Right lobe of liver (tissue), 6 donors: ENCODE measurements at regions not wholly inside any gene's neighbourhood (a gene's known extent, or its start where the extent isn't known, plus 50 kb on each side); places are given as distances from the start of the nearest gene placed in this dataset.
"Not testable (repeated sequence)": the region's sequence is repeated elsewhere in the genome, so short reads cannot be mapped to it uniquely, and the experiment has no call there.

Experiments used
- ATAC-seq, 4 donors: fragments of 200-7000 bp; cut with Tn5 transposase; one replicate each; pipeline ENCODE4 v1.9.1; 2020; ENCODE audit warnings: mild to moderate bottlenecking in 4 of 4, moderate library complexity in 4 of 4
- DNase-seq, 3 donors: peaks; one replicate each; pipeline ENCODE4 v3.0.0-alpha.2; 2020
- H3K27ac ChIP-seq, 3 donors: fragments of 200-600 bp; one replicate each; pipeline ENCODE4 v1.8.0; 2022
- H3K27me3 ChIP-seq, 2 donors: fragments of 200-600 bp; one replicate each; pipeline ENCODE4 v1.8.0; 2022
- H3K36me3 ChIP-seq, 4 donors: fragments of 200-600 bp; sonication (generic) in 1 of 4; one replicate each; pipeline versions ENCODE4 v1.5.1 to v1.8.0; 2017 to 2022; ENCODE audit warnings: control low read depth in 1 of 4
- H3K4me1 ChIP-seq, 4 donors: fragments of 200-600 bp; sonication (generic) in 1 of 4; one replicate each; pipeline versions ENCODE4 v1.5.1 to v1.8.0; 2017 to 2022; ENCODE audit warnings: control low read depth in 1 of 4
- H3K4me3 ChIP-seq, 3 donors: fragments of 200-600 bp; one replicate each; pipeline ENCODE4 v1.8.0; 2022
- H3K9me3 ChIP-seq, 4 donors: fragments of 200-600 bp; sonication (generic) in 1 of 4; one replicate each; pipeline versions ENCODE4 v1.5.1 to v1.8.0; 2017 to 2022; ENCODE audit warnings: control low read depth in 1 of 4
- CTCF ChIP-seq, 4 donors: fragments of 200-600 bp in 3 of 4; fragments of 450-650 bp in 1 of 4; IDR thresholded peaks; one replicate each; pipeline versions ENCODE4 v1.5.1 to v1.8.0; 2016 to 2022; ENCODE audit warnings: antibody characterized with exemption in 4 of 4, mild to moderate bottlenecking in 2 of 4
- POLR2A ChIP-seq: fragments of 450-650 bp; IDR thresholded peaks from one replicate; pipeline ENCODE4 v1.6.1; 2017; ENCODE audit warnings: antibody characterized with exemption, mild to moderate bottlenecking
- WGBS: methylation state at CpG from one replicate; pipeline ENCODE4 v1.1.6; 2018; ENCODE audit warnings: low coverage, low lambda C conversion rate; ENCODE audit not compliant: insufficient coverage; ENCODE audit errors: missing lambda C conversion rate; 5-methylcytosine and 5-hydroxymethylcytosine counted together
- intact Hi-C, 2 donors: fragments of 100-400 bp; cut with DNase I; formaldehyde crosslinking; loops; one replicate each; pipeline versions ENCODE4 v1.11.2 to v1.14.1; 2022
- donor health status: DM: no; HTN: yes; CAD: no.
- donor health status: DM: no; HTN: no; CAD: no.
- donor health status: DM: no; HTN: no; CAD: no.
- donor health status: DM: no; HTN: yes; CAD: no.
- donor health status: DM: no; HTN: yes; CAD: no.

- no peak for DNase-seq
- Histone ChIP-seq H3K27me3 (no peaks in the 10 kb centered on the region), H3K36me3 (peaks cover 0 to 3% (median 0%) of the 10 kb centered on the region in 4 donors), H3K9me3 (peaks cover 0 to 3% (median 0%) of the 10 kb centered on the region in 4 donors), H3K4me3 (no peak overlapping the region), H3K4me1 (no peaks in the 10 kb centered on the region), H3K27ac (no peak overlapping the region)
- ATAC-seq = no peak
- TF ChIP-seq CTCF (IDR thresholded peaks at IDR 0.05) (no peak), POLR2A (no peak)
- intact Hi-C loops = no loop called here
Observed at GRCh38 chr5:98227489-98227888, 546.0 kb upstream of the RGMB start.

- peaks cover 0 to 3% (median 0%) of the 10 kb centered on the region in 4 donors for H3K36me3 ChIP-seq
- H3K27me3 ChIP-seq = no peaks in the 10 kb centered on the region
- TF ChIP-seq POLR2A (no peak), CTCF (IDR thresholded peaks at IDR 0.05) (no peak)
- no peak for ATAC-seq
- no peaks in the 10 kb centered on the region for H3K4me1 ChIP-seq
- peaks cover 0 to 3% (median 0%) of the 10 kb centered on the region in 4 donors for H3K9me3 ChIP-seq
- no peak overlapping the region for H3K27ac ChIP-seq
- intact Hi-C loops = no loop called here
- WGBS = 61% methylated on average over 4 of the region's 4 CpGs
- H3K4me3 ChIP-seq = no peak overlapping the region
- DNase-seq = no peak
Observed at GRCh38 chr5:98231089-98231488, 542.4 kb upstream of the RGMB start.

GRCh38 chr5:98237794-98238193 is 535.7 kb upstream of the RGMB start:
- 63% methylated on average over 5 of the region's 5 CpGs for WGBS
- ATAC-seq, H3K9me3 ChIP-seq, H3K4me1 ChIP-seq, H3K27me3 ChIP-seq, DNase-seq, intact Hi-C loops, H3K36me3 ChIP-seq, H3K27ac ChIP-seq, H3K4me3 ChIP-seq: not testable (repeated sequence)

- ATAC-seq (no peak), DNase-seq (no peak)
- no peaks in the 10 kb centered on the region for H3K4me1 ChIP-seq
- 20% methylated on average over 1 of the region's 1 CpG for WGBS
- H3K4me3 ChIP-seq = no peak overlapping the region
- H3K36me3 ChIP-seq = no peaks in the 10 kb centered on the region
- H3K27ac ChIP-seq = no peak overlapping the region
- no peaks in the 10 kb centered on the region for H3K9me3 ChIP-seq
- TF ChIP-seq POLR2A (no peak), CTCF (IDR thresholded peaks at IDR 0.05) (no peak)
- H3K27me3 ChIP-seq = no peaks in the 10 kb centered on the region
- intact Hi-C loops = no loop called here
Observed at GRCh38 chr5:98243972-98244371, 529.5 kb upstream of the RGMB start.

- intact Hi-C loops = no loop called here
- Histone ChIP-seq H3K36me3 (no peaks in the 10 kb centered on the region), H3K27me3 (no peaks in the 10 kb centered on the region), H3K4me1 (no peaks in the 10 kb centered on the region), H3K4me3 (no peak overlapping the region), H3K9me3 (no peaks in the 10 kb centered on the region), H3K27ac (no peak overlapping the region)
- ATAC-seq = no peak
- no peak for DNase-seq
- TF ChIP-seq CTCF (IDR thresholded peaks at IDR 0.05) = no peak
- TF ChIP-seq POLR2A = no peak
- WGBS = 55% methylated on average over 2 of the region's 2 CpGs
Observed at GRCh38 chr5:98248949-98249348, 524.5 kb upstream of the RGMB start.
